Neural cell (in vitro differentiated cells): ENCODE measurements at regions not wholly inside any gene's neighbourhood (a gene's known extent, or its start where the extent isn't known, plus 50 kb on each side); places are given as distances from the start of the nearest gene placed in this dataset.

ENCODE experiments used
- POLR2AphosphoS5 ChIP-seq: IDR thresholded peaks from 2 replicates; pipeline ENCODE4 v1.6.1; 2012
- RAD21 ChIP-seq: fragments of 450-650 bp; conservative IDR thresholded peaks from 2 replicates; pipeline ENCODE4 v1.6.1; 2014; ENCODE audit warnings: antibody characterized with exemption, mild to moderate bottlenecking, moderate library complexity
- SMC3 ChIP-seq: fragments of 450-650 bp; conservative IDR thresholded peaks from 2 replicates; pipeline ENCODE4 v1.6.1; 2014; ENCODE audit warnings: antibody characterized with exemption, mild to moderate bottlenecking, moderate library complexity; ENCODE audit not compliant: poor library complexity

- TF ChIP-seq RAD21, result no peak
- no peak for TF ChIP-seq POLR2AphosphoS5
- no peak for TF ChIP-seq SMC3
Measured at GRCh38 chr6:169960521-169960885, 209.1 kb downstream of the ERMARD start.
